ENCODE measurements at regions not wholly inside any gene's neighbourhood (a gene's known extent, or its start where the extent isn't known, plus 50 kb on each side); places are given as distances from the start of the nearest gene placed in this dataset.

DNA sequence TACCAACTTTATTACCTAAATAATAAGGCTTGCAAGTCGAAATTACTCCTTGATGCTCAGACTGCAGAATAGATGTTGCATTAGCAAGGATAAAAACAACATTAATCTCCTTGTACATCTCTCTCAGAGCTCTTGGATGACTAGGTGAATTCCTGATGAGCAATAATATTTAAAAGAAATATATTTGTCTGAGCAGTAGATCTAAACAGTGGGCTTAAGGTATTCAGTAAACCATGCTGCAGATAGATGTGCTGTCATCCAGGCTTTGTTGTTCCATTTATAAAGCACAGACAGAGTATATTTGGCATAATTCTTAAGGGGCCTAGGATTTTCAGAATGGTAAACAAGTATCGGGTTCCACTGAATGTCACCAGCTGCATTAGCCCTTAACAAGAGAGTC lies 257.1 kb downstream of the TUSC7 start:
- ChIA-PET POLR2A (no interaction called here), CTCF (no interaction called here)
- no peak overlapping the region for H3K27ac ChIP-seq (ENCODE audit: low read depth, low read length)
- H3K27me3 ChIP-seq (ENCODE audit: insufficient read depth, low read length, poor library complexity, severe bottlenecking) = no peaks in the 10 kb centered on the region
- Mint-ChIP-seq H3K36me3 (no peaks in the 10 kb centered on the region), H3K27ac (no peak overlapping the region), H3K4me1 (no peaks in the 10 kb centered on the region), H3K4me3 (no peak overlapping the region), H3K9me3 (peaks cover 0 to 17% (median 0%) of the 10 kb centered on the region in 5 donors), H3K27me3 (no peaks in the 10 kb centered on the region)
- H3K36me3 ChIP-seq (ENCODE audit: insufficient read depth, low read length) = no peaks in the 10 kb centered on the region
- no peaks in the 10 kb centered on the region for H3K4me1 ChIP-seq (ENCODE audit: insufficient read depth, low read length)
- DNase-seq = no peak
- H3K4me3 ChIP-seq (ENCODE audit: low read length) = no peak overlapping the region
- no peaks in the 10 kb centered on the region for H3K9me3 ChIP-seq (ENCODE audit: low read length)

DNA sequence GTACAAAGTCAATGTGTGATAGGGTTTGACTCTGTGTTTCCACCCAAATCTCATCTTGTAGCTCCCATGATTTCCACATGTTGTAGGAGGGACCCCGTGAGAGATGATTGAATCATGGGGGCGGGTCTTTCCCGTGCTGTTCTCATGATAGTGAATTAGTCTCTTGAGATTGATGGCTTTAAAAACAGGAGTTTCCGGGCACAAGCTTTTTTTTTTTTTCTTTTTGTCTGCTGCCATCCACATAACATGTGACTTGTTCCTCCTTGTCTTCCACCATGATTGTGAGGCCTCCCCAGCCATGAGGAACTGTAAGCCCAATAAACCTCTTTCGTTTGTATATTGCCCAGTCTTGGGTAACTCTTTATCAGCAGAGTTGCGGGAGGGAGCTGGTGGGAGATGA lies 259.6 kb downstream of the TUSC7 start:
- Histone ChIP-seq H3K36me3 (ENCODE audit: insufficient read depth, low read length) (no peaks in the 10 kb centered on the region), H3K27ac (ENCODE audit: low read depth, low read length) (no peak overlapping the region), H3K9me3 (ENCODE audit: low read length) (no peaks in the 10 kb centered on the region), H3K4me1 (ENCODE audit: insufficient read depth, low read length) (no peaks in the 10 kb centered on the region), H3K27me3 (ENCODE audit: insufficient read depth, low read length, poor library complexity, severe bottlenecking) (no peaks in the 10 kb centered on the region), H3K4me3 (ENCODE audit: low read length) (no peak overlapping the region)
- Mint-ChIP-seq H3K27ac (no peak overlapping the region), H3K27me3 (no peaks in the 10 kb centered on the region), H3K9me3 (peaks cover 0 to 14% (median 0%) of the 10 kb centered on the region in 5 donors), H3K4me3 (no peak overlapping the region), H3K36me3 (no peaks in the 10 kb centered on the region), H3K4me1 (no peaks in the 10 kb centered on the region)
- ChIA-PET POLR2A (no interaction called here), CTCF (no interaction called here)
- DNase-seq = no peak

DNA sequence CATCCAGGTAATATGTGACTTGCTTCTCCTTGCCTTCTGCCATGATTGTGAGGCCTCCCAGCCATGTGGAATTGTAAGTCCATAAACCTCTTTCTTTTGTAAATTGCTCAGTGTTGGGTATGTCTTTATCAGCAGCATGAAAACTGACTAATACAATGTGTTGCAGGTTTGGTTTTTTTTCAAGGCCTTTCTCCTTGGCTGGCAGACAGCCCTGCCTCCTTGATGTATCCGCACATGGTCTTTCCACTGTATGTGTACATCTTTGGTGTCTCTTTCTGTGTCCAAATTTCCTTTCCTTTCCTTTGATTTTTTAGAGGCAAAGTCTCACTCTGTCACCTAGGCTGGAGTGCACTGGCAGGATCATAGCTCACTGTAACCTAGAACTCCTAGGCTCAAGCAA lies 260.1 kb downstream of the TUSC7 start:
- no peaks in the 10 kb centered on the region for H3K9me3 ChIP-seq (ENCODE audit: low read length)
- peaks cover 0 to 15% (median 0%) of the 10 kb centered on the region in 5 donors for H3K9me3 Mint-ChIP-seq
- no peak overlapping the region for H3K4me3 ChIP-seq (ENCODE audit: low read length)
- H3K27ac ChIP-seq (ENCODE audit: low read depth, low read length) = no peak overlapping the region
- no peaks in the 10 kb centered on the region for H3K36me3 Mint-ChIP-seq
- no peak for DNase-seq
- no peak overlapping the region for H3K27ac Mint-ChIP-seq
- H3K27me3 ChIP-seq (ENCODE audit: insufficient read depth, low read length, poor library complexity, severe bottlenecking) = no peaks in the 10 kb centered on the region
- ChIA-PET POLR2A (no interaction called here), CTCF (no interaction called here)
- H3K4me1 ChIP-seq (ENCODE audit: insufficient read depth, low read length) = no peaks in the 10 kb centered on the region
- H3K4me1 Mint-ChIP-seq = no peaks in the 10 kb centered on the region
- no peak overlapping the region for H3K4me3 Mint-ChIP-seq
- no peaks in the 10 kb centered on the region for H3K27me3 Mint-ChIP-seq
- no peaks in the 10 kb centered on the region for H3K36me3 ChIP-seq (ENCODE audit: insufficient read depth, low read length)

DNA sequence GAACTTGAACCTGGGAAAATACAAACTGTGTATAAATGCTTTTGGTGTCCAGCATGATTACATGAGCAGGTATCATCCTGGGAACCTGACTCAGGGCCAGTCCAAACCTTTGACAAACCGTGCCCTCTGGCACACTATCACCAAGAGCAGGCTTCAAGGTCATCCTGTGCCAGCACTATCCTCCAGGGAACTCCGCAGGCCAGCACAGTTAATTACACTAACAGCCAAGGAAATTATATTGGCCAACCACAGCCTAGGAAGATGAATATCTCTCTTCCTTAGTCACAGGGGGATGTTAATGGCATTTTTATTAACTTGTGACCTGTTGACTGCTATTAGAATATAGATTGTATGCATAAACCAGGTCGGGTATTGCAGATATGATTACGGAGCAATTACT lies 262.0 kb downstream of the TUSC7 start:
- H3K27me3 ChIP-seq (ENCODE audit: insufficient read depth, low read length, poor library complexity, severe bottlenecking) = no peaks in the 10 kb centered on the region
- H3K9me3 ChIP-seq (ENCODE audit: low read length) = no peaks in the 10 kb centered on the region
- no peaks in the 10 kb centered on the region for H3K36me3 ChIP-seq (ENCODE audit: insufficient read depth, low read length)
- H3K4me1 Mint-ChIP-seq = no peaks in the 10 kb centered on the region
- POLR2A ChIA-PET = no interaction called here
- no peak overlapping the region for H3K4me3 Mint-ChIP-seq
- H3K4me1 ChIP-seq (ENCODE audit: insufficient read depth, low read length) = no peaks in the 10 kb centered on the region
- H3K27me3 Mint-ChIP-seq = no peaks in the 10 kb centered on the region
- H3K4me3 ChIP-seq (ENCODE audit: low read length) = no peak overlapping the region
- peaks cover 0 to 19% (median 0%) of the 10 kb centered on the region in 5 donors for H3K9me3 Mint-ChIP-seq
- H3K27ac Mint-ChIP-seq = no peak overlapping the region
- H3K27ac ChIP-seq (ENCODE audit: low read depth, low read length) = no peak overlapping the region
- H3K36me3 Mint-ChIP-seq = no peaks in the 10 kb centered on the region
- DNase-seq = no peak
- CTCF ChIA-PET = no interaction called here

DNA sequence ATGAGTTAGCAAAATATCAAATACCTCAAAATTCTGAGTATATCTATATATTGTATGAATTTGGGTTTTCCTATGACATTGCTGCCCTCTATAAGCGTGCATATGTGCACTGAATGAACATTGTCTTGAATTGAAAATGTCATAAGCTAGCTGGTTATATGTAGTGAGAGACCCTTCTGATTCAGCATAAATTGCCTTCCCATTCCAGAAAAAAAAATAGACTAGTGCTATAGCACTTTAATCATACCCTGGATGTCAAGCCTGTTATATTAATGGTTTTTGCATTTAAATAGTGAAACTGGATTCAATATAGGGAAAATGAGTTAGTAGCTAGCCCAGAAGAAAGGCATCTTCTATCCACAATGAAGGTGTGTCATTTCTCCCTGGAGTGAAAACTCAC lies 265.1 kb downstream of the TUSC7 start:
- no peaks in the 10 kb centered on the region for H3K27me3 ChIP-seq (ENCODE audit: insufficient read depth, low read length, poor library complexity, severe bottlenecking)
- ChIA-PET POLR2A (no interaction called here), CTCF (no interaction called here)
- Mint-ChIP-seq H3K4me3 (no peak overlapping the region), H3K4me1 (no peaks in the 10 kb centered on the region), H3K9me3 (peaks cover 0 to 19% (median 0%) of the 10 kb centered on the region in 5 donors), H3K36me3 (no peaks in the 10 kb centered on the region), H3K27ac (no peak overlapping the region), H3K27me3 (no peaks in the 10 kb centered on the region)
- H3K9me3 ChIP-seq (ENCODE audit: low read length) = no peaks in the 10 kb centered on the region
- no peak overlapping the region for H3K4me3 ChIP-seq (ENCODE audit: low read length)
- H3K27ac ChIP-seq (ENCODE audit: low read depth, low read length) = no peak overlapping the region
- no peaks in the 10 kb centered on the region for H3K4me1 ChIP-seq (ENCODE audit: insufficient read depth, low read length)
- no peaks in the 10 kb centered on the region for H3K36me3 ChIP-seq (ENCODE audit: insufficient read depth, low read length)
- no peak for DNase-seq

DNA sequence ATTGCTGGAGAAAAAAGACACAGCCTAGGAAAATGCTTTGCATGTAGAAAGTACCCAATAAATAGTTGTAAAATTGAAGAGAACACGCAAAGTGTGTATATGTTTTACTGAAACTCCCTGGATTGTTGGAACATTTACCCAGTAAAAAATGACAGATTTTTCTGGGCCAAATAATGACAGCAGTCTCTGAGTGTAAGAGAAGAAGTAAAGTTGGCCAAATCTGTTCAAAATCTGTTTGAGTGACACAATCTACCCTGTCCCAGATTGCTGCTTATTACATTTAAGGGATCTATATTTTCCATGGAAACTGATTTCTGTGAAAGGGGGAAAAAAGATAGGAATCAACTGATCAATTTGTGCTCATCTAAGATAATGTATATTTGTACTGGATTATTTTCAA lies 267.9 kb downstream of the TUSC7 start:
- POLR2A ChIA-PET = no interaction called here
- no peaks in the 10 kb centered on the region for H3K4me1 Mint-ChIP-seq
- H3K4me3 Mint-ChIP-seq = no peak overlapping the region

DNA sequence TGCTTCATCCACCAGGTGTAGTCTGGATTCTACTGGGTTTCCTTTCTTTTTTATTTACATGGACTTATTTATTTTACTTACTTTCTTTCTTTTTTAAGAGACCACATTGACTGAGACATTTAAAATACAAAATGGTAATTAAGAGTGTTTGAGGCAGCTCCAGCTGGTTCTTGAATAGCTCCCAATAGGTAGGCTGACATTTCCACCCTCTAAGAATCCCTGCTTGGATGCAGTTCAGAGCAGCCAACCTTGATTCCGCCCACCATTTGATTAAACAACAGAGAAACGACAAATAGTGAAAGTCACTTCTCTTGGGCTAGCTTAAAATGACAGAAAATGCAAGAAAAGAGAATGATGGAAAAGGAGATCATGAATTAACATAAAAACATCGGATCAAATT lies 270.5 kb downstream of the TUSC7 start:
- Mint-ChIP-seq H3K4me1 (no peaks in the 10 kb centered on the region), H3K27ac (no peak overlapping the region), H3K4me3 (no peak overlapping the region), H3K36me3 (no peaks in the 10 kb centered on the region), H3K9me3 (peaks cover 0 to 10% (median 3%) of the 10 kb centered on the region in 5 donors), H3K27me3 (no peaks in the 10 kb centered on the region)
- H3K27me3 ChIP-seq (ENCODE audit: insufficient read depth, low read length, poor library complexity, severe bottlenecking) = no peaks in the 10 kb centered on the region
- no peaks in the 10 kb centered on the region for H3K36me3 ChIP-seq (ENCODE audit: insufficient read depth, low read length)
- ChIA-PET POLR2A (no interaction called here), CTCF (no interaction called here)
- H3K4me3 ChIP-seq (ENCODE audit: low read length) = no peak overlapping the region
- H3K4me1 ChIP-seq (ENCODE audit: insufficient read depth, low read length) = no peaks in the 10 kb centered on the region
- no peak for DNase-seq
- no peak overlapping the region for H3K27ac ChIP-seq (ENCODE audit: low read depth, low read length)
- no peaks in the 10 kb centered on the region for H3K9me3 ChIP-seq (ENCODE audit: low read length)

More for the DNA sequence above, 267.9 kb downstream of the TUSC7 start:
- H3K27ac Mint-ChIP-seq = no peak overlapping the region
- peaks cover 0 to 13% (median 3%) of the 10 kb centered on the region in 5 donors for H3K9me3 Mint-ChIP-seq
- H3K4me3 ChIP-seq (ENCODE audit: low read length) = no peak overlapping the region
- no peaks in the 10 kb centered on the region for H3K27me3 Mint-ChIP-seq
- H3K27ac ChIP-seq (ENCODE audit: low read depth, low read length) = no peak overlapping the region
- H3K9me3 ChIP-seq (ENCODE audit: low read length) = no peaks in the 10 kb centered on the region
- DNase-seq = no peak
- H3K4me1 ChIP-seq (ENCODE audit: insufficient read depth, low read length) = no peaks in the 10 kb centered on the region
- H3K27me3 ChIP-seq (ENCODE audit: insufficient read depth, low read length, poor library complexity, severe bottlenecking) = no peaks in the 10 kb centered on the region
- CTCF ChIA-PET = no interaction called here
- no peaks in the 10 kb centered on the region for H3K36me3 Mint-ChIP-seq
- no peaks in the 10 kb centered on the region for H3K36me3 ChIP-seq (ENCODE audit: insufficient read depth, low read length)

DNA sequence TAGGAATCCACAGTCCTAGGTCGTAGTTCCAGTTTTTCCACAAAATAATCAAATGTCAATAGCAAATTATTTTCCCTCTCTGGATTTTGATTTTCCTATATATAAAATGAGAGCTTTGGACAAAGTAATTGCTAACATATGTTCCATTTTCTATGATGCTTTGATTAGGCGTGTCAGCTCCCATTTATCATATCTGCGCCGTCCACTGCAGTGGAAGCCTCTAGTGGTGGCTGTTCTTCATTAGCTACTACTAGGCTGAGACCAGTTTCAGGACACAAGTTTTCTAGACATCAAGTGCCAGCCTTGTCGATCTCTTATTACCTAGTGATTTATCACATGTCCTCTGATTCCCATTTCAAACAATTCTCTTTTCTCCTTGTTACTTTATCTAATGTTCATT lies 271.5 kb downstream of the TUSC7 start:
- no peak for DNase-seq
- Histone ChIP-seq H3K4me1 (ENCODE audit: insufficient read depth, low read length) (no peaks in the 10 kb centered on the region), H3K27ac (ENCODE audit: low read depth, low read length) (no peak overlapping the region), H3K4me3 (ENCODE audit: low read length) (no peak overlapping the region), H3K27me3 (ENCODE audit: insufficient read depth, low read length, poor library complexity, severe bottlenecking) (no peaks in the 10 kb centered on the region), H3K9me3 (ENCODE audit: low read length) (no peaks in the 10 kb centered on the region), H3K36me3 (ENCODE audit: insufficient read depth, low read length) (no peaks in the 10 kb centered on the region)
- Mint-ChIP-seq H3K36me3 (no peaks in the 10 kb centered on the region), H3K27ac (no peak overlapping the region), H3K9me3 (peaks cover 0 to 10% (median 3%) of the 10 kb centered on the region in 5 donors), H3K4me1 (no peaks in the 10 kb centered on the region), H3K27me3 (no peaks in the 10 kb centered on the region), H3K4me3 (no peak overlapping the region)
- CTCF ChIA-PET = no interaction called here
- POLR2A ChIA-PET = no interaction called here

DNA sequence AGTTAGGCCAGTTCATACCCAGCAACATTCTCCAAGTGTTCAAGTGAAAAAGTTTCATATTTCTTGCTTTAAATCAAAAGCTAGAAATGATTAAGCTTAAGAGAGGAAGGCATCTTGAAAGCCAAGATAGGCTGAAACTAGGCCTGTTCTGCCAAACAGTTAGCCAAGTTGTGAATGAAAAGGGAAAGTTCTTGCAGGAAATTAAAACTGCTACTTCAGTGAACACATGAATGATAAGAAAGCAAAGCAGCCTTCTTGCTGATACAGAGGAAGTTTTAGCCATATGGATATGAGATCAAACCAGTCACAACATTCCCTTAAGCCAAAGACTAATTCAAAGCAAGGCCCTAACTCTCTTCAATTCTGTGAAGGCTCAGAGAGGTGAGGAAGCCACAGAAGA lies 274.7 kb downstream of the TUSC7 start:
- Mint-ChIP-seq H3K9me3 (peaks cover 0 to 10% (median 8%) of the 10 kb centered on the region in 5 donors), H3K27me3 (no peaks in the 10 kb centered on the region), H3K27ac (no peak overlapping the region), H3K4me1 (no peaks in the 10 kb centered on the region), H3K4me3 (no peak overlapping the region), H3K36me3 (no peaks in the 10 kb centered on the region)
- no peaks in the 10 kb centered on the region for H3K36me3 ChIP-seq (ENCODE audit: insufficient read depth, low read length)
- no peak overlapping the region for H3K27ac ChIP-seq (ENCODE audit: low read depth, low read length)
- H3K4me1 ChIP-seq (ENCODE audit: insufficient read depth, low read length) = no peaks in the 10 kb centered on the region
- H3K9me3 ChIP-seq (ENCODE audit: low read length) = no peaks in the 10 kb centered on the region
- ChIA-PET POLR2A (no interaction called here), CTCF (no interaction called here)
- no peak overlapping the region for H3K4me3 ChIP-seq (ENCODE audit: low read length)
- no peak for DNase-seq
- no peaks in the 10 kb centered on the region for H3K27me3 ChIP-seq (ENCODE audit: insufficient read depth, low read length, poor library complexity, severe bottlenecking)

Data from CD8-positive, alpha-beta memory T cell (primary cell).